GM18951 (cell line): ENCODE measurements at regions not wholly inside any gene's neighbourhood (a gene's known extent, or its start where the extent isn't known, plus 50 kb on each side); places are given as distances from the start of the nearest gene placed in this dataset.

Experiments used
- POLR2A ChIP-seq: IDR thresholded peaks from 4 replicates; pipeline ENCODE4 v1.6.1; 2011; ENCODE audit warnings: mild to moderate bottlenecking; ENCODE audit not compliant: insufficient read length, insufficient read depth; ENCODE audit errors: extremely low read depth
- in situ Hi-C: fragments of 300-500 bp; cut with MboI; formaldehyde crosslinking; loops from one replicate; pipeline ENCODE4 v1.12.0; 2022; ENCODE audit warnings: low sequenced_read_pairs, mixed read lengths, inconsistent platforms; ENCODE audit not compliant: unreplicated experiment

DNA sequence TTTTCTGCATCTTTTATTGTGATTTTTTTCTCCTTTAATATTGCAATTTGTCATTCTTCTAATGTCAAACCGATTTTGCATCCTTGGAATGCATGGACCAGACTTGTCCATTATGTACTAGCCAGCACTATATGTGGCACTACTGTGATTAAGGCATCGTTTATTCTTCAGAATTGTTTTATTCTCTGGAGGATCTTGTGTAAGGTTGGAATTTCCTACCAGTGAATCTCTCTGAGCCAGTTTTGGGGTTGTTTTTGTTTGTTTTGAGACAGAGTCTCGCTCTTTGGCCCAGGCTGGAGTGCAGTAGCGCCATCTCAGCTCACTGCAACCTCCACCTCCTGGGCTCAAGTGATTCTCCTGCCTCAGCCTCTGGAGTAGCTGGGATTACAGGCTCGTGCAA, 58.5 kb downstream of the IGLL5 start:
- TF ChIP-seq POLR2A: no peak
- in situ Hi-C loops: no loop called here

- in situ Hi-C loops: no loop called here
- no peak for TF ChIP-seq POLR2A
Observed at GRCh38 chr22:22948651-22949571, 61.3 kb downstream of the IGLL5 start.

GRCh38 chr22:22949953-22950352, 62.3 kb downstream of the IGLL5 start:
- in situ Hi-C loops: loop anchor here (10.0 kb wide), 1 partner anchor 595 kb away; no protein-coding TSS in a partner anchor

DNA sequence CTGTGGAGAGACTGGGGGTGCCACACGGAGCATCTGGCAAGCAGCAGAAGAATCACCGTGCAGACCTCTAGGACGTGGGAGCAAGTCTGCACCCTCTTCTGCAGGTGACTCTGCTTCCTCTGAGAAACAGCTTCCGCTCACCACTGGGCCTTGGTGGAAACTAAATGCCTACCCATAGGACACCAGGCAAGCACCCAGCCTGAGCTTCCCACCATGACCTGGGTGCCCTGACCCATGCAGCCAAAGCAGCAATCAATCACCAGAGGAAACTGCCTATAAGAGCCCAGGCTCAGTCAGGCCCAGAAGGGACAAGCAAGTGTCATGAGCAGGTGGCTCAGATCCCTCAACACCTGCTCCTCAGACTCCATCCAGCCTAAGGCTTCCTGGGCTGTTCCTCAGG, 63.4 kb downstream of the IGLL5 start:
- no peak for TF ChIP-seq POLR2A
- in situ Hi-C loops: loop anchor here (10.0 kb wide), 1 partner anchor 596 kb away; no protein-coding TSS in a partner anchor

More at GRCh38 chr22:22949953-22950352, 62.3 kb downstream of the IGLL5 start:
- no peak for TF ChIP-seq POLR2A

DNA sequence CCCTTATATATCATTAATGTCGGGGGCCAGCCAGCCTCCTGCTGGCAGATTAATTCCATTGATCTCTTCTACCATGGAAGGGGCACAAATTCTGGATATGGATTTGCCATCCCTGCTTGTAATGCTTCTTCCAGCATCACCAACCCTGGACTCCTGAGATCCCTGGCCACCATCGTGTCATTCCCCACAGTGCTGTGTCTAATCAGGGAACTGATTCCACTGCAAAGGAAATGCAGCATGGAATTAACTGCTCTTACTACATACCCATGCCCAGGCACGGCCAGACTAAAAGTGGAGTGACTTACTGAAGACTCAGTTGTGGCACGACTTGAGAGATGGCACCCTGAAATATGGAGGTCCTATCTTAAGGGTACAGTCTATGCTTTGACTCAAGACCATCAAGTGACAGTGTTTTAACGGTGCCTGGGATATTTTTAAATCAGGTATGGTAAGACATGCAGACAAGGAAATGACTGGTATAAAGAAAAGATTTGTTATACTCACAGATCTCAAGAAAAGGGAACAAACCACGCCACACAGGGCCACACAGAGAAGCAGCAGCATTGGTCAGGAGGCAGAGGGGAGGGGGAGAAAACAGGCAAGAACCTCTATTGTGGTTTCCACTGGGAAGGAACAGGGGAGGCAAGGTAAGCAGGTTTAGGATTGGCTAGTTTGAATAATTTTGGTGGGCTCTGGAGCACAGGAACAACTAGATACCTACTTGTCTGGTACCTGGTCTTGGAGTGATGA, 65.1 kb downstream of the IGLL5 start:
- in situ Hi-C loops: loop anchor here (10.0 kb wide), 1 partner anchor 598 kb away; no protein-coding TSS in a partner anchor
- TF ChIP-seq POLR2A: no peak

- in situ Hi-C loops: loop anchor here (10.0 kb wide), 1 partner anchor 599 kb away; no protein-coding TSS in a partner anchor
- no peak for TF ChIP-seq POLR2A
Observed at GRCh38 chr22:22953791-22954190, 66.2 kb downstream of the IGLL5 start.

DNA sequence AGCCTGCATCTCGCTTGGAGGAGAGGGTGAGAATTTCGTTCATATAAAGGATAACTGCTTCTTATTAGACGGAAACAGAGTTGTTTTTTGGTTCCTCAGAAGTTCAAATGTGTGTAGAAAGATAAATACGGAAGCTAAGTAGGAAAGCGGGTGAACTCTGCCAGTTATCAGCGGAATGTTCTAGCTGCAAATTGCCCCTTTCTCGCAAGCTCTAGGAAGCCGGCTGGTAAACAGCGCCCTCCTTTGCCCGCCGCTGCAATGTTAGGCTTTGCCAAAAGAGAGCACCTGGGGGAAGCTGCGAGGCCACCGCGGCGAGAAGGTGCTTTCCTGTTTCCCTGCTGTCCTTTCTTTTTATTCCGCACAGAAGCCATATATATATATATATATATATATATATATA, 67.0 kb downstream of the IGLL5 start:
- in situ Hi-C loops: loop anchor here (5.0 to 10.0 kb wide), 2 partner anchors 323 to 600 kb away; no protein-coding TSS in a partner anchor

GRCh38 chr22:22955276-22955798, 67.7 kb downstream of the IGLL5 start:
- in situ Hi-C loops: loop anchor here (5.0 to 10.0 kb wide), 2 partner anchors 322 to 601 kb away; no protein-coding TSS in a partner anchor
- no peak for TF ChIP-seq POLR2A

More for the DNA sequence above, 67.0 kb downstream of the IGLL5 start:
- no peak for TF ChIP-seq POLR2A

- no peak for TF ChIP-seq POLR2A
- in situ Hi-C loops: loop anchor here (5.0 to 10.0 kb wide), 2 partner anchors 321 to 601 kb away; no protein-coding TSS in a partner anchor
Observed at GRCh38 chr22:22955866-22956535, 68.4 kb downstream of the IGLL5 start.

DNA sequence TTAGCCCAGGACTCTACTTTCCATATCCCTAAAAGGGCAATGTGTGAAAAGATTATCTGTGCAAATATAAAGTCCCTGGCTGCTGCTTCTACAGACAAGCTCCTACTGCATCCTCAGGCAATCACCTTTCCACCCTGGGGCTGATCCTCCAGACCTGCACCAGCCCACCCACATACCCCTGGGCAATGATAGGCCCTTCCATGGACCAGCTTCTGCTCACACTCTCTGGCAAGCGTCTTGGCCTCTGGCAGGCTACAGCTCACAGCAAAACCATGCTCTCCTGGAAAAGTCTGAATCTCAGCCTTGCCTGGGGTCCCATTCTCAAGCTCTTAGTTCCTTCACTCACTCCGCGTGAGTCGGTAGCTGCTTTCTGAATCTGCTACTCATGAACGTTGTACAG, 69.5 kb downstream of the IGLL5 start:
- TF ChIP-seq POLR2A: no peak
- in situ Hi-C loops: loop anchor here (5.0 to 10.0 kb wide), 2 partner anchors 320 to 602 kb away; no protein-coding TSS in a partner anchor

DNA sequence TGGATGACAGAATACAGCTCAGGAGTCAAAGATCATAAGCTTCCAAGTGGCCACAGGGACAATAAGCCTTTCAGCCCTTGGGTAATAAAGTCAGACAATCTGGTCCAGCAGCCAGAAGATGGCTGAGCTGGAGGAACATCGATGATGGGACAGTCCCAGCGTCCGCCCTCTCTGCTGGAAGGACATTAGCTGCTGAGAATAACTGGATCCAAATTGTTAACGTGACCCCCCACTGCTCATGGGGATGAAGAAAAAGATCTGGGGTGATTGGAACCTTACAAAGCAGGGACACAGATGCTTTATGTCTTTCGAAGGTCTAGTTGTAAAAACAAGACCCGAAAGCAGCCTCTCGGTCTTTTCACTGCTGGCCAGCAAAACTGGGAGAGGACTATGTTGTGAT, 71.0 kb downstream of the IGLL5 start:
- in situ Hi-C loops: loop anchor here (5.0 to 10.0 kb wide), 2 partner anchors 319 to 604 kb away; no protein-coding TSS in a partner anchor
- no peak for TF ChIP-seq POLR2A

GRCh38 chr22:22959147-22959827, 71.7 kb downstream of the IGLL5 start:
- no peak for TF ChIP-seq POLR2A
- in situ Hi-C loops: loop anchor here (5.0 to 10.0 kb wide), 2 partner anchors 318 to 604 kb away; no protein-coding TSS in a partner anchor
